Thymus (tissue), 11 donors: ENCODE measurements at regions not wholly inside any gene's neighbourhood (a gene's known extent, or its start where the extent isn't known, plus 50 kb on each side); places are given as distances from the start of the nearest gene placed in this dataset.

ENCODE experiments used
- DNase-seq, 9 donors: peaks; one replicate each; pipeline ENCODE4 v3.0.0-alpha.2; 2013; ENCODE audit warnings: low spot score in 9 of 9, low read depth in 6 of 9, missing footprints in 1 of 9
- H3K27ac ChIP-seq, 2 donors: one replicate each; pipeline ENCODE4 v1.5.1; 2013; ENCODE audit warnings: control low read depth in 1 of 2, low read depth in 1 of 2, low read length in 1 of 2, mild to moderate bottlenecking in 1 of 2, moderate library complexity in 1 of 2
- H3K27me3 ChIP-seq, 2 donors: one replicate each; pipeline ENCODE4 v1.5.1; 2013; ENCODE audit warnings: low read length in 1 of 2; ENCODE audit not compliant: control insufficient read depth in 2 of 2, insufficient read depth in 1 of 2
- H3K36me3 ChIP-seq, 2 donors: one replicate each; pipeline ENCODE4 v1.5.1; 2013; ENCODE audit warnings: low read length in 1 of 2, mild to moderate bottlenecking in 1 of 2, moderate library complexity in 1 of 2; ENCODE audit not compliant: control insufficient read depth in 2 of 2, insufficient read depth in 2 of 2
- H3K4me1 ChIP-seq, 2 donors: one replicate each; pipeline ENCODE4 v1.5.1; 2013; ENCODE audit warnings: low read length in 2 of 2; ENCODE audit not compliant: control insufficient read depth in 2 of 2, insufficient read depth in 2 of 2
- H3K4me3 ChIP-seq, 2 donors: one replicate each; pipeline ENCODE4 v1.5.1; 2013; ENCODE audit warnings: low read length in 2 of 2, control low read depth in 1 of 2, mild to moderate bottlenecking in 1 of 2
- H3K9me3 ChIP-seq, 2 donors: one replicate each; pipeline ENCODE4 v1.5.1; 2013; ENCODE audit warnings: low read length in 1 of 2, mild to moderate bottlenecking in 1 of 2; ENCODE audit not compliant: control insufficient read depth in 2 of 2, insufficient read depth in 1 of 2
- WGBS: extraction: QIAGEN DNeasy Blood & Tissue Kit; methylation state at CpG from one replicate; pipeline ENCODE4 v1.1.7; 2013; 5-methylcytosine and 5-hydroxymethylcytosine counted together
- donor health status: healthy.

- WGBS, result 86% methylated on average over 4 of the region's 4 CpGs
- Histone ChIP-seq H3K9me3 (no peaks in the 10 kb centered on the region), H3K36me3 (no peaks in the 10 kb centered on the region), H3K27ac (no peak overlapping the region), H3K27me3 (no peaks in the 10 kb centered on the region), H3K4me1 (no peaks in the 10 kb centered on the region), H3K4me3 (no peak overlapping the region)
- DNase-seq, result no peak
Observed at GRCh38 chr5:54927097-54927746, 58.2 kb downstream of the ESM1 start.

- no peaks in the 10 kb centered on the region for H3K27me3 ChIP-seq
- DNase-seq, result no peak
Observed at GRCh38 chr5:54924487-54924886, 60.9 kb downstream of the ESM1 start.

GRCh38 chr5:54917323-54917722 is 68.1 kb downstream of the ESM1 start:
- Histone ChIP-seq H3K36me3 (no peaks in the 10 kb centered on the region), H3K4me1 (no peaks in the 10 kb centered on the region), H3K4me3 (no peak overlapping the region), H3K27me3 (peaks cover 0 to 6% of the 10 kb centered on the region in 2 donors), H3K9me3 (no peaks in the 10 kb centered on the region), H3K27ac (no peak overlapping the region)
- no peak for DNase-seq

More at GRCh38 chr5:54924487-54924886, 60.9 kb downstream of the ESM1 start:
- no peaks in the 10 kb centered on the region for H3K4me1 ChIP-seq
- H3K36me3 ChIP-seq, result no peaks in the 10 kb centered on the region
- no peaks in the 10 kb centered on the region for H3K9me3 ChIP-seq
- no peak overlapping the region for H3K4me3 ChIP-seq
- H3K27ac ChIP-seq, result no peak overlapping the region

- peaks cover 0 to 6% of the 10 kb centered on the region in 2 donors for H3K27me3 ChIP-seq
- no peak overlapping the region for H3K27ac ChIP-seq
- no peak for DNase-seq
- H3K9me3 ChIP-seq, result no peaks in the 10 kb centered on the region
- H3K4me1 ChIP-seq, result no peaks in the 10 kb centered on the region
- 91% methylated on average over 3 of the region's 3 CpGs for WGBS
- H3K4me3 ChIP-seq, result no peak overlapping the region
- H3K36me3 ChIP-seq, result no peaks in the 10 kb centered on the region
Observed at GRCh38 chr5:54915466-54916027, 69.8 kb downstream of the ESM1 start.

GRCh38 chr5:54912021-54912420 is 73.4 kb downstream of the ESM1 start:
- 95% methylated on average over 1 of the region's 1 CpG for WGBS
- Histone ChIP-seq H3K4me1 (no peaks in the 10 kb centered on the region), H3K36me3 (no peaks in the 10 kb centered on the region), H3K4me3 (no peak overlapping the region), H3K27ac (no peak overlapping the region), H3K9me3 (no peaks in the 10 kb centered on the region), H3K27me3 (peaks cover 0 to 3% of the 10 kb centered on the region in 2 donors)
- no peak for DNase-seq

GRCh38 chr5:54909911-54910870 is 75.2 kb downstream of the ESM1 start:
- H3K9me3 ChIP-seq, result no peaks in the 10 kb centered on the region
- no peaks in the 10 kb centered on the region for H3K4me1 ChIP-seq
- H3K27me3 ChIP-seq, result no peaks in the 10 kb centered on the region
- no peaks in the 10 kb centered on the region for H3K36me3 ChIP-seq
- no peak for DNase-seq
- 93% methylated on average over 4 of the region's 4 CpGs for WGBS
- H3K4me3 ChIP-seq, result no peak overlapping the region
- no peak overlapping the region for H3K27ac ChIP-seq

- WGBS, result 93% methylated on average over 2 of the region's 2 CpGs
- no peaks in the 10 kb centered on the region for H3K36me3 ChIP-seq
Observed at GRCh38 chr5:54908774-54909525, 76.4 kb downstream of the ESM1 start.

GRCh38 chr5:54905942-54906537 is 79.4 kb downstream of the ESM1 start:
- WGBS, result 5% methylated on average over 3 of the region's 3 CpGs
- Histone ChIP-seq H3K4me1 (peaks cover 11 to 12% of the 10 kb centered on the region in 2 donors), H3K9me3 (no peaks in the 10 kb centered on the region), H3K27me3 (no peaks in the 10 kb centered on the region), H3K4me3 (no peak overlapping the region), H3K27ac (no peak overlapping the region), H3K36me3 (no peaks in the 10 kb centered on the region)
- DNase-seq, result peak in 7 of 9 donors; percentile 20 to 78 (median 38)

More at GRCh38 chr5:54908774-54909525, 76.4 kb downstream of the ESM1 start:
- Histone ChIP-seq H3K4me3 (no peak overlapping the region), H3K27ac (no peak overlapping the region), H3K9me3 (no peaks in the 10 kb centered on the region), H3K4me1 (peaks cover 0 to 3% of the 10 kb centered on the region in 2 donors), H3K27me3 (no peaks in the 10 kb centered on the region)
- no peak for DNase-seq
